Activated CD4-positive, alpha-beta T cell treated with anti-CD3 and anti-CD28 coated beads, Interleukin-2, amount 10 ng/mL, durations not matched to agents 24 days and 14 days (primary cell): ENCODE measurements at regions not wholly inside any gene's neighbourhood (a gene's known extent, or its start where the extent isn't known, plus 50 kb on each side); places are given as distances from the start of the nearest gene placed in this dataset.
"Not testable (repeated sequence)": the region's sequence is repeated elsewhere in the genome, so short reads cannot be mapped to it uniquely, and the experiment has no call there.

Experiments
- DNase-seq: peaks from one replicate; pipeline ENCODE4 v3.0.0; 2022
- H3K27ac Mint-ChIP-seq: one replicate; pipeline ENCODE4 v1.8.0; 2022; ENCODE audit warnings: mild to moderate bottlenecking, mixed read lengths
- H3K27me3 Mint-ChIP-seq: one replicate; pipeline ENCODE4 v1.8.0; 2022; ENCODE audit warnings: mixed read lengths
- H3K36me3 Mint-ChIP-seq: one replicate; pipeline ENCODE4 v1.8.0; 2022; ENCODE audit warnings: low read depth, mild to moderate bottlenecking, mixed read lengths
- H3K4me1 Mint-ChIP-seq: one replicate; pipeline ENCODE4 v1.8.0; 2021; ENCODE audit warnings: mixed read lengths
- H3K4me3 Mint-ChIP-seq: one replicate; pipeline ENCODE4 v1.8.0; 2022; ENCODE audit warnings: mild to moderate bottlenecking, moderate library complexity, mixed read lengths
- H3K9me3 Mint-ChIP-seq: one replicate; pipeline ENCODE4 v1.8.0; 2021; ENCODE audit warnings: mixed read lengths
- intact Hi-C: fragments of 100-400 bp; cut with micrococcal nuclease; formaldehyde crosslinking; loops from one replicate; pipeline ENCODE4 v1.15.1; 2023

- H3K4me3 Mint-ChIP-seq, result no peak overlapping the region
- H3K27ac Mint-ChIP-seq, result no peak overlapping the region
- no peak for DNase-seq
- intact Hi-C loops, result no loop called here
- H3K4me1 Mint-ChIP-seq, result no peaks in the 10 kb centered on the region
- H3K27me3 Mint-ChIP-seq, result peaks cover 1% of the 10 kb centered on the region
- peaks cover 3% of the 10 kb centered on the region for H3K9me3 Mint-ChIP-seq
- H3K36me3 Mint-ChIP-seq, result no peaks in the 10 kb centered on the region
Observed at GRCh38 chr1:244284641-244285156, 167.0 kb downstream of the ADSS2 start.

- peaks cover 2% of the 10 kb centered on the region for H3K27me3 Mint-ChIP-seq
- intact Hi-C loops, result no loop called here
Observed at GRCh38 chr1:244286341-244286740, 165.4 kb downstream of the ADSS2 start.

GRCh38 chr1:244287726-244288125 is 164.0 kb downstream of the ADSS2 start:
- intact Hi-C loops, result no loop called here
- H3K27ac Mint-ChIP-seq, result no peak overlapping the region
- peaks cover 3% of the 10 kb centered on the region for H3K9me3 Mint-ChIP-seq
- peaks cover 4% of the 10 kb centered on the region for H3K27me3 Mint-ChIP-seq
- DNase-seq, result no peak
- no peak overlapping the region for H3K4me3 Mint-ChIP-seq
- no peaks in the 10 kb centered on the region for H3K36me3 Mint-ChIP-seq
- peaks cover 7% of the 10 kb centered on the region for H3K4me1 Mint-ChIP-seq

More at GRCh38 chr1:244286341-244286740, 165.4 kb downstream of the ADSS2 start:
- DNase-seq, result no peak
- Mint-ChIP-seq H3K4me3 (no peak overlapping the region), H3K4me1 (peaks cover 4% of the 10 kb centered on the region), H3K36me3 (no peaks in the 10 kb centered on the region), H3K27ac (no peak overlapping the region), H3K9me3 (peaks cover 3% of the 10 kb centered on the region)

DNA sequence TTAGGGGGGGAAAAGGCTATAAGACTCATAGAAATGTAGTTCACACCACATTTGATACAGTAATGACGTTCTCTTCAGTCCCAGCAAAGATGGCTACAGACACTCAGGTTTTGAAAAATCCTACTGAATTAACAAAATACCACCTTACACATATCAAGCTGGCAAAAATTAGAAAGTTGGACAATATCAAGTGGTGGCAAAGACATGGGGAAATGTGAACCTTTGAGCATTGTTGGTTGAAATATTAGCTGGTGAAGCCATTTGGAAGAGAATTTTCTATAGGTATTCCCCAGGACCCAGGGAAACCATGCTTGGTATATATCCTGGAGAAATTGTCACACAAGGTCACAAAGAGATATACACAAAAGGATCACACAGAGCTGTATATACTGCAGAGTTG is 163.0 kb downstream of the ADSS2 start:
- intact Hi-C loops, result no loop called here
- Mint-ChIP-seq H3K27me3 (peaks cover 4% of the 10 kb centered on the region), H3K4me3 (no peak overlapping the region), H3K9me3 (peaks cover 3% of the 10 kb centered on the region), H3K36me3 (no peaks in the 10 kb centered on the region), H3K4me1 (peaks cover 7% of the 10 kb centered on the region), H3K27ac (no peak overlapping the region)
- no peak for DNase-seq

DNA sequence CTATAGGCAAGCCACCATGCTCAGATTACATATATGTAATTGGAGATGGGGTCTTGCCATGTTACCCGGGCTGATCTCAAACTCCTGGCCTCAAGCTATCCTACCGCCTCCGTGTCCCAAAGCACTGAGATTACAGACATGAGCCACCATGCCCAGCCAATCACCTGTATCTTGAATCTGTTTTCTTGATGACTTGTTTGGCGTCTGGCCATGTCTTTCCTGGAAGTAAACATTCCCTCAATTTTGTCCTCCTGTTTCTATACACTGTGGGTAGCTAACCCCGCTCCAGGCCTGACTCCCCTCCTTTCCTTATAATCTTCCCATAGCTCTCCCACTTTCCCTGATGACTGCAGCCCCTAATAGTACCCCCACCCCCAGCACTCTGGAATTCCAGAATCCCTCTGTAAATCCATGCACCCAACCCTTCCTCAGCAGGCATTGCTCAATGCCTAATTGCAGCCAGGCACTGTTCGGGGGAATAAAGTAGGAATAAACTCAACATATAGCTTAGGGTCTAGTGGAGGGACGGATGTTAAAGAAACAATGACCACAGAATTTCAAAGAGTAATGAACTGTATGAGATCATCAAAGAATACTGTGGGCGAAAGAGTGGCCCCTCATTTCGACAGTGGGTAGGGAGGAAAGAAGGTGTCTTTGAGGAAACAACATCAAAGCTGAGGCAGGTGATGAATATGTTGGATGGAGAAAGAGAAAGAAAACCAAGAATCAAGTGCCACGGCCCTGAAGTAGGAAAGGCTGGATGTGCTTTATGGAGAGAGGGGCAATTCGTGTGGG is 161.5 kb downstream of the ADSS2 start:
- Mint-ChIP-seq H3K4me3 (no peak overlapping the region), H3K27ac (no peak overlapping the region), H3K27me3 (peaks cover 4% of the 10 kb centered on the region), H3K4me1 (peaks cover 7% of the 10 kb centered on the region), H3K36me3 (no peaks in the 10 kb centered on the region), H3K9me3 (peaks cover 3% of the 10 kb centered on the region)
- intact Hi-C loops, result no loop called here
- DNase-seq, result no peak

- Mint-ChIP-seq H3K9me3 (peaks cover 3% of the 10 kb centered on the region), H3K4me3 (no peak overlapping the region), H3K4me1 (peaks cover 7% of the 10 kb centered on the region), H3K27ac (no peak overlapping the region), H3K27me3 (peaks cover 4% of the 10 kb centered on the region), H3K36me3 (no peaks in the 10 kb centered on the region)
- no peak for DNase-seq
- intact Hi-C loops, result no loop called here
Observed at GRCh38 chr1:244291236-244292201, 160.2 kb downstream of the ADSS2 start.

- Mint-ChIP-seq H3K27ac (no peak overlapping the region), H3K4me3 (no peak overlapping the region), H3K4me1 (peaks cover 17% of the 10 kb centered on the region), H3K9me3 (no peaks in the 10 kb centered on the region), H3K36me3 (no peaks in the 10 kb centered on the region), H3K27me3 (peaks cover 4% of the 10 kb centered on the region)
- DNase-seq, result no peak
- intact Hi-C loops, result no loop called here
Observed at GRCh38 chr1:244294599-244295224, 157.0 kb downstream of the ADSS2 start.

GRCh38 chr1:244296003-244296402 is 155.7 kb downstream of the ADSS2 start:
- Mint-ChIP-seq H3K27ac (no peak overlapping the region), H3K27me3 (peaks cover 2% of the 10 kb centered on the region), H3K4me3 (no peak overlapping the region), H3K9me3 (no peaks in the 10 kb centered on the region), H3K4me1 (peaks cover 15% of the 10 kb centered on the region), H3K36me3 (no peaks in the 10 kb centered on the region)
- no peak for DNase-seq
- intact Hi-C loops, result no loop called here

DNA sequence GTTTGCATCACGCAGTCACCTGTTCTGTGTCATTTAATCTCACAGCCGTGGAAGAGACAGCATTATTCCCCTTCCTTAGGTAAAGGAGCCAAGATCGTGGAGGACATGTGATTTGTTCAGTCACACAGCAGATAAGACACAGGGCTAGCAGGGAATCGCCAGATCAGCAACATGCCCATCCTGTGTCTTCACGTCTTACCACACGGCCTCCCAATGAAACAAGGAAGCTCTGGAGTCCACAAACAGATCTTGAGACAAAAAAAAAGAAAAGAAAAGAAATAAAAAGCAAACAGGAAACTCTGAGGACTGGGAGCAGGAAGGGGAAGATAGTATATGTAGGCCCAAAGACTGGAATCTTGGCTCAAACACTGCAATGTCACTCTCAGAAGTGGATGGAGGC is 155.3 kb downstream of the ADSS2 start:
- peaks cover 2% of the 10 kb centered on the region for H3K27me3 Mint-ChIP-seq
- no peak for DNase-seq
- H3K4me3 Mint-ChIP-seq, result no peak overlapping the region
- no peaks in the 10 kb centered on the region for H3K9me3 Mint-ChIP-seq
- peaks cover 12% of the 10 kb centered on the region for H3K4me1 Mint-ChIP-seq
- no peaks in the 10 kb centered on the region for H3K36me3 Mint-ChIP-seq
- intact Hi-C loops, result no loop called here
- H3K27ac Mint-ChIP-seq, result no peak overlapping the region

GRCh38 chr1:244297087-244297486 is 154.6 kb downstream of the ADSS2 start:
- Mint-ChIP-seq H3K4me1 (peaks cover 13% of the 10 kb centered on the region), H3K9me3 (no peaks in the 10 kb centered on the region), H3K27me3 (peaks cover 2% of the 10 kb centered on the region), H3K36me3 (no peaks in the 10 kb centered on the region), H3K27ac (no peak overlapping the region), H3K4me3 (no peak overlapping the region)
- intact Hi-C loops, result no loop called here
- DNase-seq, result no peak

- no peak for DNase-seq
- H3K36me3 Mint-ChIP-seq, result no peaks in the 10 kb centered on the region
- no peaks in the 10 kb centered on the region for H3K9me3 Mint-ChIP-seq
- H3K27me3 Mint-ChIP-seq, result no peaks in the 10 kb centered on the region
- H3K27ac Mint-ChIP-seq, result no peak overlapping the region
- intact Hi-C loops, result loop anchor here (2.0 kb wide), 1 partner anchor 447 kb away; the partner anchor contains the start of gene AKT3
- H3K4me3 Mint-ChIP-seq, result no peak overlapping the region
- H3K4me1 Mint-ChIP-seq, result peaks cover 12% of the 10 kb centered on the region
Observed at GRCh38 chr1:244297616-244298015, 154.1 kb downstream of the ADSS2 start.

DNA sequence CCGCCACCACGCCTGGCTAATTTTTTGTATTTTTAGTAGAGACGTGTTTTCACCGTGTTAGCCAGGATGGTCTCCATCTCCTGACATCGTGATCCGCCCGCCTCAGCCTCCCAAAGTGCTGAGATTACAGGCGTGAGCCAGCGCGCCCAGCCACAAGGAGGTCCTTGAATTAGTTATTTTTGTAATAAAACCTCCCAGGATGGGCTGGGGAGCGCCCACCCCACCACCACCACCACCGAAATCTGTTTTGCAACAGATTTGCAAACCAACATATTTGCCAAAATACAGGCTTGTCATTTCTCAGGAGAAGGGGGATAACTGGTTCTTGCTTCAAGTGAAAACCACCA is 151.7 kb downstream of the ADSS2 start:
- H3K9me3 Mint-ChIP-seq, DNase-seq, intact Hi-C loops, H3K36me3 Mint-ChIP-seq, H3K27me3 Mint-ChIP-seq: not testable (repeated sequence)
- Mint-ChIP-seq H3K27ac (peak overlapping the region; percentile 95), H3K4me1 (peaks cover 16% of the 10 kb centered on the region), H3K4me3 (peak overlapping the region; percentile 81)

- Mint-ChIP-seq H3K4me1 (peaks cover 16% of the 10 kb centered on the region), H3K27ac (no peak overlapping the region), H3K27me3 (peaks cover 2% of the 10 kb centered on the region), H3K9me3 (peaks cover 4% of the 10 kb centered on the region), H3K4me3 (no peak overlapping the region), H3K36me3 (peaks cover 3% of the 10 kb centered on the region)
- intact Hi-C loops, result no loop called here
- no peak for DNase-seq
Observed at GRCh38 chr1:244301595-244302130, 150.0 kb downstream of the ADSS2 start.
